Mammary epithelial cell (primary cell): ENCODE measurements at regions not wholly inside any gene's neighbourhood (a gene's known extent, or its start where the extent isn't known, plus 50 kb on each side); places are given as distances from the start of the nearest gene placed in this dataset.

Source experiments
- EZH2 ChIP-seq: IDR thresholded peaks from 2 replicates; pipeline ENCODE4 v1.6.1; 2012; ENCODE audit warnings: low read length, inconsistent platforms, borderline replicate concordance
- TF ChIP-seq, protein P1 (sequence below), 2 donors: IDR thresholded peaks in 1 of 2; conservative IDR thresholded peaks in 1 of 2; 2 replicates each; pipeline ENCODE4 v1.5.1; 2011 to 2012; ENCODE audit warnings: inconsistent platforms in 2 of 2, low read length in 2 of 2, mild to moderate bottlenecking in 2 of 2, control low read depth in 1 of 2, low read depth in 1 of 2; ENCODE audit not compliant: insufficient read depth in 1 of 2; ENCODE audit errors: extremely low read depth in 1 of 2

DNA sequence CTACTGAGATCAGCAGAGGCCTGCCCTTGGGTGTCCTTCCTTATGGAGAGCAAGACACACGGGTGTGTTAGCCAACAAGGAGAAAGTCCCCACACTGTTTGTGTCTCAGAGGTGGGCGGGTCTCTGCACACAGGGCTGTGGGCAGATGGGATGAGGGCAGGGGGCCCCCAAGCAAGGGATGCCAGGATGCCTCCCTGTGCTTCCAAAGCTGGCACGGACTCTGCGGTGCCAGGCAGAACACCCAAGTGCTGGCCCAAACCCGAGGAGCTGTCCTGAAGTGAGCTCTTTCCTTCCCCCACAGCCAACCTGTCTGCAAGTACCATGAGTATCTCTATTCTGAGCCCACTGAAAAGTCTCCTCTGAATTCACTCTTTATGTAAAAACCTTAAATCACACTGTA is 273.3 kb downstream of the CTTN start:
- TF ChIP-seq, protein P1, sequence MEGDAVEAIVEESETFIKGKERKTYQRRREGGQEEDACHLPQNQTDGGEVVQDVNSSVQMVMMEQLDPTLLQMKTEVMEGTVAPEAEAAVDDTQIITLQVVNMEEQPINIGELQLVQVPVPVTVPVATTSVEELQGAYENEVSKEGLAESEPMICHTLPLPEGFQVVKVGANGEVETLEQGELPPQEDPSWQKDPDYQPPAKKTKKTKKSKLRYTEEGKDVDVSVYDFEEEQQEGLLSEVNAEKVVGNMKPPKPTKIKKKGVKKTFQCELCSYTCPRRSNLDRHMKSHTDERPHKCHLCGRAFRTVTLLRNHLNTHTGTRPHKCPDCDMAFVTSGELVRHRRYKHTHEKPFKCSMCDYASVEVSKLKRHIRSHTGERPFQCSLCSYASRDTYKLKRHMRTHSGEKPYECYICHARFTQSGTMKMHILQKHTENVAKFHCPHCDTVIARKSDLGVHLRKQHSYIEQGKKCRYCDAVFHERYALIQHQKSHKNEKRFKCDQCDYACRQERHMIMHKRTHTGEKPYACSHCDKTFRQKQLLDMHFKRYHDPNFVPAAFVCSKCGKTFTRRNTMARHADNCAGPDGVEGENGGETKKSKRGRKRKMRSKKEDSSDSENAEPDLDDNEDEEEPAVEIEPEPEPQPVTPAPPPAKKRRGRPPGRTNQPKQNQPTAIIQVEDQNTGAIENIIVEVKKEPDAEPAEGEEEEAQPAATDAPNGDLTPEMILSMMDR (conservative IDR thresholded peaks at IDR 0.05 in 1 of 2, IDR thresholded peaks at IDR 0.05 in 1 of 2; ENCODE audit: extremely low read depth in 1 of 2, insufficient read depth in 1 of 2, low read depth in 1 of 2, low read length in 2 of 2) = no peak
- no peak for TF ChIP-seq EZH2
